ENCODE measurements at regions not wholly inside any gene's neighbourhood (a gene's known extent, or its start where the extent isn't known, plus 50 kb on each side); places are given as distances from the start of the nearest gene placed in this dataset.

- no peaks in the 10 kb centered on the region for H3K9me3 ChIP-seq (ENCODE audit: low read length)
These were observed 54.9 kb downstream of the DIO3 start for GRCh38 chr14:101616202-101616601.

DNA sequence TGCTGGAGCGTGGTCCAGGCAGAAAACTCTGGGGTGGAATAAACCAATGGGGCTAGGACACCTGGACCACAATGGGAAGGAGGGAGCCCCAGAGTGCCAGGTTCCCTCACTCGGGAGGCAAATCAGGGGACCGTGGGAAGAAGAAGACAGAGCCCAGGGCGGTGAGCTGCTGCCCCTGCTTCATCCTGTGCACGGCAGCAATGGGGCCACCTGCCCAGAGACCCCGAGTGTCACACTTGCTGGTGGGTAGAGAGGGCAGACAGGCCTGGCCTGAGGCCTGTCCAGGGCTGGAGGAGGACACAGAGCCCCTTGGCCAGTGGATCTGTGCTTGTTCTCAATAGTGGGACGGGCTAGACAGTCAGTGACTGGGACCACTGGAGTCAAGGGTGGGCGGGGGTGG, 58.2 kb downstream of the DIO3 start:
- H3K27ac ChIP-seq (ENCODE audit: low read length): no peak overlapping the region
- no peaks in the 10 kb centered on the region for H4K20me1 ChIP-seq (ENCODE audit: insufficient read depth, low read depth, low read length)
- H3K9ac ChIP-seq (ENCODE audit: low read length): no peak overlapping the region
- no peaks in the 10 kb centered on the region for H3K27me3 ChIP-seq (ENCODE audit: low read length)
- no peak overlapping the region for H3K4me2 ChIP-seq (ENCODE audit: low read depth, low read length, poor library complexity, severe bottlenecking)
- no peaks in the 10 kb centered on the region for H3K36me3 ChIP-seq (ENCODE audit: insufficient read depth, low read length)
- H3K4me3 ChIP-seq (ENCODE audit: low read length): no peak overlapping the region
- no peaks in the 10 kb centered on the region for H3K9me3 ChIP-seq (ENCODE audit: low read length)
- no peaks in the 10 kb centered on the region for H3K79me2 ChIP-seq (ENCODE audit: low read length)
- no peak for DNase-seq
- H3K4me1 ChIP-seq (ENCODE audit: low read length): no peaks in the 10 kb centered on the region
- no peak overlapping the region for H2AFZ ChIP-seq (ENCODE audit: low read length)
- no peaks in the 10 kb centered on the region for H3K9me2 ChIP-seq (replicated peaks; ENCODE audit: insufficient read depth, low read length)

More at GRCh38 chr14:101616202-101616601, 54.9 kb downstream of the DIO3 start:
- Histone ChIP-seq H3K9me2 (replicated peaks; ENCODE audit: insufficient read depth, low read length) (no peaks in the 10 kb centered on the region), H4K20me1 (ENCODE audit: insufficient read depth, low read depth, low read length) (no peaks in the 10 kb centered on the region), H3K79me2 (ENCODE audit: low read length) (no peaks in the 10 kb centered on the region), H3K36me3 (ENCODE audit: insufficient read depth, low read length) (no peaks in the 10 kb centered on the region), H3K4me3 (ENCODE audit: low read length) (no peak overlapping the region), H3K9ac (ENCODE audit: low read length) (no peak overlapping the region), H3K4me2 (ENCODE audit: low read depth, low read length, poor library complexity, severe bottlenecking) (no peak overlapping the region), H3K4me1 (ENCODE audit: low read length) (no peaks in the 10 kb centered on the region), H3K27ac (ENCODE audit: low read length) (no peak overlapping the region), H2AFZ (ENCODE audit: low read length) (no peak overlapping the region), H3K27me3 (ENCODE audit: low read length) (no peaks in the 10 kb centered on the region)
- no peak for DNase-seq

- H3K4me2 ChIP-seq (ENCODE audit: low read depth, low read length, poor library complexity, severe bottlenecking): no peak overlapping the region
- H4K20me1 ChIP-seq (ENCODE audit: insufficient read depth, low read depth, low read length): no peaks in the 10 kb centered on the region
- H3K4me3 ChIP-seq (ENCODE audit: low read length): no peak overlapping the region
- no peaks in the 10 kb centered on the region for H3K79me2 ChIP-seq (ENCODE audit: low read length)
- H3K4me1 ChIP-seq (ENCODE audit: low read length): no peaks in the 10 kb centered on the region
- no peaks in the 10 kb centered on the region for H3K9me2 ChIP-seq (replicated peaks; ENCODE audit: insufficient read depth, low read length)
- no peak overlapping the region for H2AFZ ChIP-seq (ENCODE audit: low read length)
- DNase-seq: no peak
- H3K36me3 ChIP-seq (ENCODE audit: insufficient read depth, low read length): no peaks in the 10 kb centered on the region
- no peak overlapping the region for H3K9ac ChIP-seq (ENCODE audit: low read length)
- H3K27me3 ChIP-seq (ENCODE audit: low read length): no peaks in the 10 kb centered on the region
- no peak overlapping the region for H3K27ac ChIP-seq (ENCODE audit: low read length)
- H3K9me3 ChIP-seq (ENCODE audit: low read length): no peaks in the 10 kb centered on the region
These were observed 58.9 kb downstream of the DIO3 start for GRCh38 chr14:101620031-101620788.

GRCh38 chr14:101620821-101621785, 59.8 kb downstream of the DIO3 start:
- Histone ChIP-seq H3K36me3 (ENCODE audit: insufficient read depth, low read length) (no peaks in the 10 kb centered on the region), H3K4me1 (ENCODE audit: low read length) (no peaks in the 10 kb centered on the region), H2AFZ (ENCODE audit: low read length) (no peak overlapping the region), H3K79me2 (ENCODE audit: low read length) (no peaks in the 10 kb centered on the region), H3K27me3 (ENCODE audit: low read length) (no peaks in the 10 kb centered on the region), H3K9ac (ENCODE audit: low read length) (no peak overlapping the region), H3K9me2 (replicated peaks; ENCODE audit: insufficient read depth, low read length) (no peaks in the 10 kb centered on the region), H3K4me2 (ENCODE audit: low read depth, low read length, poor library complexity, severe bottlenecking) (no peak overlapping the region), H3K27ac (ENCODE audit: low read length) (no peak overlapping the region), H4K20me1 (ENCODE audit: insufficient read depth, low read depth, low read length) (no peaks in the 10 kb centered on the region), H3K9me3 (ENCODE audit: low read length) (no peaks in the 10 kb centered on the region), H3K4me3 (ENCODE audit: low read length) (no peak overlapping the region)
- DNase-seq: no peak

GRCh38 chr14:101622251-101623076, 61.2 kb downstream of the DIO3 start:
- DNase-seq: no peak
- H2AFZ ChIP-seq (ENCODE audit: low read length): no peak overlapping the region
- no peak overlapping the region for H3K4me3 ChIP-seq (ENCODE audit: low read length)
- H3K36me3 ChIP-seq (ENCODE audit: insufficient read depth, low read length): no peaks in the 10 kb centered on the region
- no peak overlapping the region for H3K4me2 ChIP-seq (ENCODE audit: low read depth, low read length, poor library complexity, severe bottlenecking)
- no peaks in the 10 kb centered on the region for H3K27me3 ChIP-seq (ENCODE audit: low read length)
- H3K9me3 ChIP-seq (ENCODE audit: low read length): no peaks in the 10 kb centered on the region
- no peaks in the 10 kb centered on the region for H3K9me2 ChIP-seq (replicated peaks; ENCODE audit: insufficient read depth, low read length)
- H3K9ac ChIP-seq (ENCODE audit: low read length): no peak overlapping the region
- no peak overlapping the region for H3K27ac ChIP-seq (ENCODE audit: low read length)
- H3K4me1 ChIP-seq (ENCODE audit: low read length): no peaks in the 10 kb centered on the region
- H3K79me2 ChIP-seq (ENCODE audit: low read length): no peaks in the 10 kb centered on the region
- H4K20me1 ChIP-seq (ENCODE audit: insufficient read depth, low read depth, low read length): no peaks in the 10 kb centered on the region

DNA sequence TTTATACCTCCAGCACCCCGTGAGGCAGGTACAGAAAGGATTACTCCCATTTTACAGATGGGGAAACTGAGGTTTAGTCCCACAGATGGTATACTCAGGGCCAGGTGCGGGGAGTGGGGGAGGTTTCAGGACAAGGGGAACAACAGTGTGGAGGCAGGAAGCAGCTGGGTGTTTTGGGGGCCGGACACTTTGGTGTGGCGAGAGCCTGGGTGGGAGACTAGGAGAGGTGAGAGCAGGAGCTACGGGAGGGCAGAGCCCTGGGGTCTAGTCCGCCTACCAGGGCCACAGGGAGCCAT, 61.7 kb downstream of the DIO3 start:
- H3K4me2 ChIP-seq (ENCODE audit: low read depth, low read length, poor library complexity, severe bottlenecking): no peak overlapping the region

DNA sequence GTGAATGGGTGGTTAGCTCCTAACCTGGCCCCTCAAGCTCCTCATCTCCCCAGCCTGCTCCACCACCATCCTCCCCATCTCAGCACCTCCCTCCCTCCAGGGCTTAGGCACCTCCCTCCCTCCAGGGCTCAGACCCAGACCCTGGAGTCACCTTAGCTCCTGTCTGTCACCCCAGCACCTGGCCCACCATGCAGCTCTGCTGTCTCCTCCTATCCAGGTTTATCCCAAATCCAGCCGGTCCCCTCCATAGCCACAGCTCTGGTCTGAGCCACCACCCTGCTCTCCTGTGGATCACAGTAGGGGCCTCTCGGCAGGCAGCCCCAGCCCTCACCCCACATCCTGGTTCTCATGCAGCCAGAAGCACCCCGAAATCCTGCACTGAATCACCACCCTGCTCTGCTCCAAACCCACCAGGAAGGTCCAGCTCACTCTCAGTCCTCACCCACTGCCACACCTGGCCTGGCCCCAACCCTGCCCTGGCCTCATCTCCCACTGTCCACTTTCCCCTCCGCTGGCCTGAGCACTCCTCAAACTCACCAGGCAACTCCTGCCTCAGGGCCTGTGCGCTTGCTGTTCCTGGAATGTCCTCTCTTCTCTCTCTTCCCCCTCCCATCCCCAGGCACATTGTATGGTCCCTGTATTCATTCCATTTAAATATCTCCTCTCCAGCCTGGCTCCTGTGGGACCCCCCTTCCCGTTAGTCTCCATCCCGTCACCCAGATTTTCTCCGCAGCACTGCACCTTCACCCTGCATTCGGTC, 62.6 kb downstream of the DIO3 start:
- no peak overlapping the region for H3K9ac ChIP-seq (ENCODE audit: low read length)
- DNase-seq: no peak
- H3K4me3 ChIP-seq (ENCODE audit: low read length): no peak overlapping the region
- no peaks in the 10 kb centered on the region for H4K20me1 ChIP-seq (ENCODE audit: insufficient read depth, low read depth, low read length)
- H3K27ac ChIP-seq (ENCODE audit: low read length): no peak overlapping the region
- H3K9me3 ChIP-seq (ENCODE audit: low read length): no peaks in the 10 kb centered on the region
- H3K9me2 ChIP-seq (replicated peaks; ENCODE audit: insufficient read depth, low read length): no peaks in the 10 kb centered on the region
- H2AFZ ChIP-seq (ENCODE audit: low read length): no peak overlapping the region
- H3K36me3 ChIP-seq (ENCODE audit: insufficient read depth, low read length): no peaks in the 10 kb centered on the region
- peaks cover 4% of the 10 kb centered on the region; the same call in 1 of the 2 replicates for H3K4me1 ChIP-seq (ENCODE audit: low read length)
- no peaks in the 10 kb centered on the region for H3K79me2 ChIP-seq (ENCODE audit: low read length)
- no peak overlapping the region for H3K4me2 ChIP-seq (ENCODE audit: low read depth, low read length, poor library complexity, severe bottlenecking)
- H3K27me3 ChIP-seq (ENCODE audit: low read length): no peaks in the 10 kb centered on the region

More for the DNA sequence above, 61.7 kb downstream of the DIO3 start:
- Histone ChIP-seq H3K27ac (ENCODE audit: low read length) (no peak overlapping the region), H3K27me3 (ENCODE audit: low read length) (no peaks in the 10 kb centered on the region), H3K79me2 (ENCODE audit: low read length) (no peaks in the 10 kb centered on the region), H3K9ac (ENCODE audit: low read length) (no peak overlapping the region), H3K9me3 (ENCODE audit: low read length) (no peaks in the 10 kb centered on the region), H3K4me1 (ENCODE audit: low read length) (no peaks in the 10 kb centered on the region), H3K9me2 (replicated peaks; ENCODE audit: insufficient read depth, low read length) (no peaks in the 10 kb centered on the region), H3K4me3 (ENCODE audit: low read length) (no peak overlapping the region), H2AFZ (ENCODE audit: low read length) (no peak overlapping the region), H4K20me1 (ENCODE audit: insufficient read depth, low read depth, low read length) (no peaks in the 10 kb centered on the region), H3K36me3 (ENCODE audit: insufficient read depth, low read length) (no peaks in the 10 kb centered on the region)
- no peak for DNase-seq

All from Karpas-422 (cell line).